Gastrocnemius medialis (tissue), 4 donors: ENCODE measurements at regions not wholly inside any gene's neighbourhood (a gene's known extent, or its start where the extent isn't known, plus 50 kb on each side); places are given as distances from the start of the nearest gene placed in this dataset.

ENCODE experiments used
- POLR2A ChIP-seq, 2 donors: fragments of 450-650 bp; IDR thresholded peaks; one replicate each; pipeline ENCODE4 v1.6.1; 2017; ENCODE audit warnings: antibody characterized with exemption in 2 of 2, mild to moderate bottlenecking in 2 of 2, moderate library complexity in 2 of 2
- TF ChIP-seq, protein P1 (sequence below), 5 experiments: fragments of 450-650 bp in 3 of 5; fragments of 200-600 bp in 2 of 5; sonication (generic) in 2 of 5; IDR thresholded peaks in 4 of 5; conservative IDR thresholded peaks in 1 of 5; 1 replicate in 4 of 5; 2 replicates in 1 of 5; pipeline ENCODE4 v1.5.1; 2016 to 2019; ENCODE audit warnings: antibody characterized with exemption in 5 of 5, mild to moderate bottlenecking in 3 of 5, moderate library complexity in 3 of 5

DNA sequence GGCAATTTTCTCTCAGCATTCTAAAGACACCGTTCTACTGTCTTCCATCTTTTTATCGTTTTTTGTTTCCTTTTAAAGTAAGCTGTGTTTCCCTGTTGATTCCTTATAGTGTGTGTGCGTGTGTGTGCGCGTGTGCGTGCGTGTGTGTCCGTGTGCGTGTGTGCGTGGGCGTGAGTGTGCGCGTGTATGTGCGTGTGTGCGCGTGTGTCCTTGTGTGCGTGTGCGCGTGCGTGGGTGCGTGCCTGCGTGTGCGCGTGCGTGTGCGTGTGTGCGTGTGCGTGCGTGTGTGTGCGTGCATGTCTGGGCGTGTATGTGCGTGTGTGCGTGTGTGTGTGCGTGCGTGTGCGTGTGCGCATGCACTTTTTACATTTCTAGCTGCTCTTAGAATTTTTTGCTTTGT is 1033.7 kb downstream of the BRD1 start:
- TF ChIP-seq, protein P1, sequence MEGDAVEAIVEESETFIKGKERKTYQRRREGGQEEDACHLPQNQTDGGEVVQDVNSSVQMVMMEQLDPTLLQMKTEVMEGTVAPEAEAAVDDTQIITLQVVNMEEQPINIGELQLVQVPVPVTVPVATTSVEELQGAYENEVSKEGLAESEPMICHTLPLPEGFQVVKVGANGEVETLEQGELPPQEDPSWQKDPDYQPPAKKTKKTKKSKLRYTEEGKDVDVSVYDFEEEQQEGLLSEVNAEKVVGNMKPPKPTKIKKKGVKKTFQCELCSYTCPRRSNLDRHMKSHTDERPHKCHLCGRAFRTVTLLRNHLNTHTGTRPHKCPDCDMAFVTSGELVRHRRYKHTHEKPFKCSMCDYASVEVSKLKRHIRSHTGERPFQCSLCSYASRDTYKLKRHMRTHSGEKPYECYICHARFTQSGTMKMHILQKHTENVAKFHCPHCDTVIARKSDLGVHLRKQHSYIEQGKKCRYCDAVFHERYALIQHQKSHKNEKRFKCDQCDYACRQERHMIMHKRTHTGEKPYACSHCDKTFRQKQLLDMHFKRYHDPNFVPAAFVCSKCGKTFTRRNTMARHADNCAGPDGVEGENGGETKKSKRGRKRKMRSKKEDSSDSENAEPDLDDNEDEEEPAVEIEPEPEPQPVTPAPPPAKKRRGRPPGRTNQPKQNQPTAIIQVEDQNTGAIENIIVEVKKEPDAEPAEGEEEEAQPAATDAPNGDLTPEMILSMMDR (IDR thresholded peaks at IDR 0.05 in 4 of 5, conservative IDR thresholded peaks at IDR 0.05 in 1 of 5) = no peak
- TF ChIP-seq POLR2A (IDR thresholded peaks at IDR 0.05) = no peak
